ENCODE measurements at regions not wholly inside any gene's neighbourhood (a gene's known extent, or its start where the extent isn't known, plus 50 kb on each side); places are given as distances from the start of the nearest gene placed in this dataset.

DNA sequence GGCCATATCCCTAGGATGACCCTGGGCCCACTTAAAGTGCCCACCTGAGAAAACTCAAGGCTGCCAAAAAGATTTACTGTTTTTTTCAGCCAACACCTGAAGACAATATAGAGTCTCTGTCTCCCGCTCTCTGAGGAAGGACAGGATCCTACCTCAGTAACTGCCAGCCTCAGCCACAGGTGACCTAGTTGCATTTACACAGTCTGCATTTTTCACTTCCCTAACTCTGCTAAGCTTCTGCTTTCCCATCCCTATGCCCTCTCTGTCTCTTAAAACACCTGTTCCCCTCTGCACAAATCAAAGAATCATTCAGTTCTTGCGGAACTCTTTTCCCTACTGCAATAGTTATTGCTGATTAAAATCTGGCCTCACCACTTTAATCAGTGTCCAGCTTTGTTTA is 609.5 kb downstream of the UQCRFS1 start:
- FAIRE-seq (no peak), DNase-seq (ENCODE audit: low read depth, low spot score) (no peak)
- H3K4me3 ChIP-seq (replicated peaks in 1 of 3; ENCODE audit: insufficient read depth in 1 of 3, low read depth in 1 of 3, low read length in 3 of 3), result no peak overlapping the region
- CTCF ChIA-PET, result no interaction called here
- intact Hi-C loops (cut with micrococcal nuclease) (no loop called here), dilution Hi-C loops (cut with MboI; ENCODE audit: extremely low pct_ligation_motif_present, low sequenced_read_pairs) (no loop called here)
- H3K4me1 ChIP-seq (ENCODE audit: control insufficient read depth, extremely low read depth, insufficient read depth, low read length), result no peaks in the 10 kb centered on the region
- H3K9me3 ChIP-seq (replicated peaks; ENCODE audit: control insufficient read depth, insufficient read depth, low read length), result peaks cover 7% of the 10 kb centered on the region
- H3K27ac ChIP-seq (ENCODE audit: insufficient read depth, low read depth, low read length), result no peak overlapping the region
- H3K79me2 ChIP-seq (ENCODE audit: control insufficient read depth, insufficient read depth, low read length), result no peaks in the 10 kb centered on the region
- H3K9ac ChIP-seq (replicated peaks; ENCODE audit: extremely low read depth, insufficient read depth, low read length), result no peak overlapping the region
- H3K36me3 ChIP-seq (ENCODE audit: control insufficient read depth in 2 of 2, extremely low read depth in 1 of 2, insufficient read depth in 2 of 2, low read length in 2 of 2), result no peaks in the 10 kb centered on the region
- no peak overlapping the region for H3K4me2 ChIP-seq (ENCODE audit: insufficient read depth, low read length)
- no peak overlapping the region for H2AFZ ChIP-seq (ENCODE audit: low read depth, low read length)
- H3K9me1 ChIP-seq (replicated peaks; ENCODE audit: control insufficient read depth, extremely low read depth, insufficient read depth, low read length), result no peaks in the 10 kb centered on the region
- BruUV-seq (replicated peaks), result no TSS peak
- no peaks in the 10 kb centered on the region for H4K20me1 ChIP-seq (replicated peaks; ENCODE audit: control insufficient read depth, extremely low read depth, insufficient read depth, low read length)
- TF ChIP-seq POLR2A (IDR thresholded peaks at IDR 0.05; ENCODE audit: low read depth, low read length) (no peak), FOS (IDR thresholded peaks at IDR 0.05; ENCODE audit: borderline replicate concordance, insufficient read depth, low read length) (no peak), EZH2 (IDR thresholded peaks at IDR 0.05; ENCODE audit: borderline replicate concordance, low read depth, low read length, severe bottlenecking) (no peak), MYC (IDR thresholded peaks at IDR 0.05; ENCODE audit: low read depth, low read length) (no peak), POLR2AphosphoS5 (IDR thresholded peaks at IDR 0.05; ENCODE audit: insufficient read depth, low read depth, low read length) (no peak), GATA2 (IDR thresholded peaks at IDR 0.05; ENCODE audit: insufficient read depth, insufficient read length, low read depth, low read length) (no peak)
- TF ChIP-seq, protein P1, sequence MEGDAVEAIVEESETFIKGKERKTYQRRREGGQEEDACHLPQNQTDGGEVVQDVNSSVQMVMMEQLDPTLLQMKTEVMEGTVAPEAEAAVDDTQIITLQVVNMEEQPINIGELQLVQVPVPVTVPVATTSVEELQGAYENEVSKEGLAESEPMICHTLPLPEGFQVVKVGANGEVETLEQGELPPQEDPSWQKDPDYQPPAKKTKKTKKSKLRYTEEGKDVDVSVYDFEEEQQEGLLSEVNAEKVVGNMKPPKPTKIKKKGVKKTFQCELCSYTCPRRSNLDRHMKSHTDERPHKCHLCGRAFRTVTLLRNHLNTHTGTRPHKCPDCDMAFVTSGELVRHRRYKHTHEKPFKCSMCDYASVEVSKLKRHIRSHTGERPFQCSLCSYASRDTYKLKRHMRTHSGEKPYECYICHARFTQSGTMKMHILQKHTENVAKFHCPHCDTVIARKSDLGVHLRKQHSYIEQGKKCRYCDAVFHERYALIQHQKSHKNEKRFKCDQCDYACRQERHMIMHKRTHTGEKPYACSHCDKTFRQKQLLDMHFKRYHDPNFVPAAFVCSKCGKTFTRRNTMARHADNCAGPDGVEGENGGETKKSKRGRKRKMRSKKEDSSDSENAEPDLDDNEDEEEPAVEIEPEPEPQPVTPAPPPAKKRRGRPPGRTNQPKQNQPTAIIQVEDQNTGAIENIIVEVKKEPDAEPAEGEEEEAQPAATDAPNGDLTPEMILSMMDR (IDR thresholded peaks at IDR 0.05; ENCODE audit: extremely low read depth in 1 of 2, insufficient read depth in 1 of 2, low read depth in 1 of 2, low read length in 2 of 2), result no peak
- TF ChIP-seq, protein P2, sequence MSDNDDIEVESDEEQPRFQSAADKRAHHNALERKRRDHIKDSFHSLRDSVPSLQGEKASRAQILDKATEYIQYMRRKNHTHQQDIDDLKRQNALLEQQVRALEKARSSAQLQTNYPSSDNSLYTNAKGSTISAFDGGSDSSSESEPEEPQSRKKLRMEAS (IDR thresholded peaks at IDR 0.05; ENCODE audit: insufficient read depth, insufficient read length), result no peak
- POLR2A ChIA-PET, result no interaction called here
- no peaks in the 10 kb centered on the region for H3K27me3 ChIP-seq (ENCODE audit: control insufficient read depth in 2 of 2, insufficient read depth in 2 of 2, low read length in 2 of 2)

Measured in endothelial cell of umbilical vein (primary cell).